GM23248 (cell line): ENCODE measurements at regions not wholly inside any gene's neighbourhood (a gene's known extent, or its start where the extent isn't known, plus 50 kb on each side); places are given as distances from the start of the nearest gene placed in this dataset.
"Not testable (repeated sequence)": the region's sequence is repeated elsewhere in the genome, so short reads cannot be mapped to it uniquely, and the experiment has no call there.

Experiments used
- DNase-seq: peaks from one replicate; pipeline ENCODE4 v3.0.0-alpha.2; 2015
- H2AFZ ChIP-seq: fragments of 200-600 bp; sonication (generic); 2 replicates; pipeline ENCODE4 v1.6.1; 2016; ENCODE audit warnings: antibody characterized with exemption
- H3F3A ChIP-seq: fragments of 200-600 bp; sonication (generic); 2 replicates; pipeline ENCODE4 v1.6.1; 2016; ENCODE audit warnings: mild to moderate bottlenecking, antibody characterized with exemption, mixed run types; ENCODE audit not compliant: insufficient read depth
- H3K27ac ChIP-seq: fragments of 200-600 bp; sonication (generic); 2 replicates; pipeline ENCODE4 v1.5.1; 2016; ENCODE audit warnings: mild to moderate bottlenecking
- H3K27me3 ChIP-seq: fragments of 200-600 bp; sonication (generic); replicated peaks from 2 replicates; pipeline ENCODE4 v1.6.1; 2016; ENCODE audit warnings: mild to moderate bottlenecking; ENCODE audit not compliant: insufficient read depth
- H3K36me3 ChIP-seq: fragments of 200-600 bp; sonication (generic); 2 replicates; pipeline ENCODE4 v1.6.1; 2016; ENCODE audit warnings: low read depth, mild to moderate bottlenecking
- H3K4me1 ChIP-seq: fragments of 200-600 bp; sonication (generic); 2 replicates; pipeline ENCODE4 v1.6.1; 2016; ENCODE audit warnings: mild to moderate bottlenecking; ENCODE audit not compliant: insufficient read depth
- H3K4me2 ChIP-seq: fragments of 200-600 bp; sonication (generic); one replicate; pipeline ENCODE4 v1.6.1; 2016; ENCODE audit warnings: mild to moderate bottlenecking; ENCODE audit not compliant: unreplicated experiment
- H3K4me3 ChIP-seq: fragments of 200-600 bp; sonication (generic); 2 replicates; pipeline ENCODE4 v1.5.1; 2016; ENCODE audit warnings: mild to moderate bottlenecking
- H3K79me2 ChIP-seq: fragments of 200-600 bp; sonication (generic); 2 replicates; pipeline ENCODE4 v1.6.1; 2016; ENCODE audit warnings: mild to moderate bottlenecking; ENCODE audit not compliant: insufficient read depth
- H3K9ac ChIP-seq: fragments of 200-600 bp; sonication (generic); 2 replicates; pipeline ENCODE4 v1.6.1; 2016; ENCODE audit warnings: mild to moderate bottlenecking
- H3K9me2 ChIP-seq: fragments of 200-600 bp; sonication (generic); 2 replicates; pipeline ENCODE4 v1.6.1; 2016; ENCODE audit warnings: mixed run types, mild to moderate bottlenecking, moderate library complexity; ENCODE audit not compliant: insufficient read depth
- H3K9me3 ChIP-seq: fragments of 200-600 bp; sonication (generic); one replicate; pipeline ENCODE4 v1.6.1; 2017; ENCODE audit warnings: low read depth
- H4K20me1 ChIP-seq: fragments of 200-600 bp; sonication (generic); 2 replicates; pipeline ENCODE4 v1.6.0; 2016; ENCODE audit not compliant: insufficient read depth
- EZH2 ChIP-seq: fragments of 200-600 bp; sonication (generic); IDR thresholded peaks from 2 replicates; pipeline ENCODE4 v1.6.1; 2018; ENCODE audit warnings: antibody characterized with exemption, mild to moderate bottlenecking; ENCODE audit not compliant: insufficient read depth, poor library complexity, severe bottlenecking
- EZH2phosphoT487 ChIP-seq: fragments of 200-600 bp; sonication (generic); IDR thresholded peaks from 2 replicates; pipeline ENCODE4 v1.6.1; 2018; ENCODE audit warnings: antibody characterized with exemption, moderate library complexity, mild to moderate bottlenecking, low read depth; ENCODE audit not compliant: insufficient read depth
- WGBS, 2 experiments: methylation state at CpG; one replicate each; pipeline ENCODE4 v1.1.6; 2015 to 2017; ENCODE audit warnings: low lambda C conversion rate in 2 of 2, low coverage in 1 of 2; ENCODE audit errors: missing lambda C conversion rate in 2 of 2; 5-methylcytosine and 5-hydroxymethylcytosine counted together
- in situ Hi-C: fragments of 300-500 bp; cut with MboI; formaldehyde crosslinking; loops from 2 replicates; pipeline ENCODE4 v1.15.0; 2020

DNA sequence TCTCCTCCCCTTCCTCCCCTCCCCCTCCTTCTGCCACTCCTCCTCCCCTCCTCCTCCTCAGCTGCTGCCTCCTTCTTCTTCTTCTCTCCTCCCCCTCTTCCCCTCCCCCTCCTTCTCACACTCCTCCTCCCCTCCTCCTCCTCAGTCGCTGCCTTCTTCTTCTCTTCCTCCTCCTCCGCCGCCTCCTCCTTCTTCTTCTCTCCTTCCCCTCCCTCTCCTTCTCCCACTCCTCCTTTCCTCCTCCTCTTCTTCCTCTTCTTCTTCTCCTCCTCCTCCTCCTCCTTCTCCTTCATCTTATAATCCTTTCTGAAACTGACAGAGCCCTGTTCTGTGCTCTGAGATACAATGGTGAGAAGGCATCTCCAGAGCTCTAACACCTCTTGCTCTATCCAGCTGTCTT, 73.1 kb upstream of the DCD start:
- H3K9ac ChIP-seq: no peak overlapping the region
- H3K36me3 ChIP-seq: no peaks in the 10 kb centered on the region
- H3K9me3 ChIP-seq: no peaks in the 10 kb centered on the region
- no peaks in the 10 kb centered on the region for H3K79me2 ChIP-seq
- H3K27me3 ChIP-seq: peaks cover 14% of the 10 kb centered on the region; the same call in 1 of the 2 replicates
- no peaks in the 10 kb centered on the region for H3K9me2 ChIP-seq
- no peak overlapping the region for H3K4me2 ChIP-seq
- no peaks in the 10 kb centered on the region for H3F3A ChIP-seq
- H2AFZ ChIP-seq: no peak overlapping the region
- H3K27ac ChIP-seq: no peak overlapping the region
- TF ChIP-seq EZH2 (no peak), EZH2phosphoT487 (no peak)
- no peak for DNase-seq
- WGBS, 2 experiments: 46 to 58% methylated on average over 2 to 3 of the region's 3 CpGs
- in situ Hi-C loops: no loop called here
- H3K4me3 ChIP-seq: no peak overlapping the region
- H4K20me1 ChIP-seq: no peaks in the 10 kb centered on the region
- H3K4me1 ChIP-seq: no peaks in the 10 kb centered on the region

DNA sequence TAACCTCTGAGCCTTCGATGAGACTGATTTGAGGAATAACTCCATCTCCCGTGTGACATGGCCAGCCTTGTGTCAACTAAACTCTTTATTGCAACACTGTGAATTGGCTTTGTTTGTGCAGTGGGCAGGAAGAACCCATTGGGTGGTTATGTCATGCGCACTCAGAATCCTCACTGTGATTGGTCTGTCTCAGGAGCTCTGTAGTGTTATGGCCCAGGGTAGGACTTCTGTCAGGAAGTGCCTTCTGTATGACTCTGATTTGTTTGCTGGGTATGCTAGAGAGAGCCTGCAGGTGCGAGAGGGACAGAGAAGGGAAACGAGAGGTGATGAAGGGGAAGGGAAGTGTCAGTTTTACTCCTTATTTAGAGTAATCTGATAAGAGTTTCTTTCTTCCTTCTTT, 71.5 kb upstream of the DCD start:
- H3K4me1 ChIP-seq: no peaks in the 10 kb centered on the region
- no peak for DNase-seq
- no peak for TF ChIP-seq EZH2phosphoT487
- no peak for TF ChIP-seq EZH2
- H3K9me3 ChIP-seq: no peaks in the 10 kb centered on the region
- peaks cover 21% of the 10 kb centered on the region; the same call in 1 of the 2 replicates for H3K27me3 ChIP-seq
- no peaks in the 10 kb centered on the region for H3K79me2 ChIP-seq
- H3K4me2 ChIP-seq: no peak overlapping the region
- H3K27ac ChIP-seq: no peak overlapping the region
- no peak overlapping the region for H2AFZ ChIP-seq
- no peak overlapping the region for H3K4me3 ChIP-seq
- no peak overlapping the region for H3K9ac ChIP-seq
- H3F3A ChIP-seq: no peaks in the 10 kb centered on the region
- WGBS, 2 experiments: 28 to 37% methylated on average over 5 of the region's 5 CpGs
- H3K36me3 ChIP-seq: no peaks in the 10 kb centered on the region
- in situ Hi-C loops: no loop called here
- H4K20me1 ChIP-seq: no peaks in the 10 kb centered on the region
- H3K9me2 ChIP-seq: no peaks in the 10 kb centered on the region

DNA sequence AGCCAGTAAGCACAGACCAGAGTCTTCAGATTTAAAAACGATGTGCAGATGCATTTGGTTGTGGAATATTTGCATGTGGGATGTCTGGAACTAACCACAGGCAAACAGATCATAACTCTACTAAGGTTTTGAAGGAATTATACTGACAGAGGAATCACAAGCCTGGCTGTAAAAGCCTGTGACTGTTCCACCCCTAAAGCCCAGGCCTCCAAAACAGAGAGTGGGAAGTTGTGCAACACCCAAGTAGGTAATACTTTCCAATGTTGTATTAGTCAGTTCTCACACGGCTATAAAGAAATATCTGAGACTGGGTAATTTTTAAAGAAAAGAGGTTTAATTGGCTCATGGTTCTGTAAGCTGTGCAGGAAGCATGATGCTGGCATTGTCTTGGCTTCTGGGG, 68.1 kb upstream of the DCD start:
- WGBS, 2 experiments: 0 to 4% methylated on average over 2 of the region's 2 CpGs
- Histone ChIP-seq H3K4me1 (no peaks in the 10 kb centered on the region), H3K4me3 (no peak overlapping the region), H4K20me1 (no peaks in the 10 kb centered on the region), H3K9me3 (no peaks in the 10 kb centered on the region), H3K27me3 (peaks cover 21% of the 10 kb centered on the region), H3K9ac (no peak overlapping the region), H3K79me2 (no peaks in the 10 kb centered on the region), H3K36me3 (no peaks in the 10 kb centered on the region), H3K9me2 (no peaks in the 10 kb centered on the region), H3K27ac (no peak overlapping the region), H2AFZ (no peak overlapping the region), H3K4me2 (no peak overlapping the region), H3F3A (no peaks in the 10 kb centered on the region)
- peak; percentile 13 for DNase-seq
- TF ChIP-seq EZH2phosphoT487 (no peak), EZH2 (no peak)
- in situ Hi-C loops: no loop called here

DNA sequence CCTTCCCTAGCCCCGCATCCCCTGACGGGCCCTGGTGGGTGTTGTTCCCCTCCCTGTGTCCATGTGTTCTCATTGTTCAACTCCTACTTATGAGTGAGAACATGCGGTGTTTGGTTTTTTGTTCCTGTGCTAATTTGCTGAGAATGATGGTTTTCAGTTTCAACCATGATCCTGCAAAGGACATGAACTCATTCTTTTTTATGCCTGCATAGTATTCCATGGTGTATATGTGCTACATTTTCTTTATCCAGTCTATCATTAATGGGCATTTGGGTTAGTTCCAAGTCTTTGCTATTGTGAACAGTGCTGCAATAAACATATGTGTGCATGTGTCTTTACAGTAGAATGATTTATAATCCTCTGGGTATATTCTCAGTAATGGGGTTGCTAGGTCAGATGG, 65.7 kb upstream of the DCD start:
- H3K9me3 ChIP-seq, DNase-seq, H4K20me1 ChIP-seq, H3K36me3 ChIP-seq, H3K4me3 ChIP-seq, H3K4me2 ChIP-seq, H3K9me2 ChIP-seq, in situ Hi-C loops, H3F3A ChIP-seq, H3K4me1 ChIP-seq, H3K79me2 ChIP-seq, H3K9ac ChIP-seq, H3K27ac ChIP-seq, H2AFZ ChIP-seq: not testable (repeated sequence)
- WGBS, 2 experiments: 51 to 56% methylated on average over 3 of the region's 3 CpGs
- H3K27me3 ChIP-seq: peaks cover 18% of the 10 kb centered on the region

DNA sequence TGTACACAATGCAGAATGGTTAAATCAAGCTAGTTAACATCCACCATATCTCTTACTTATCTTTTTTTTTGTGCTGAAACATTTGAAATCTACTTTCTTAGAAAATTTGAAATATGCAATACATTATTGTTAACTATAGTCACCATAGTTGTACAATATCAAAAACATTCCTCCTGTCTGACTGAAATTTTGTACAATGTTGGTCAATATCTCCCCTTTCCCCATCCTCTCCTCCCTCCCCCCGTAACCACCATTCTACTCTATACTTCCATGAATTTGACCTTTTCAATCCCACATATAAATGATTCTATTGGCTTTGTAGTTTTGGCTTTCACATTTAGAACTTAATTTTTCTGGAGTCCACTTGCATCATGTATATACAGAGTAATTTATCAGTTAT, 63.5 kb upstream of the DCD start:
- Histone ChIP-seq H3K9ac (no peak overlapping the region), H3K4me2 (no peak overlapping the region), H3K4me3 (no peak overlapping the region), H3K36me3 (no peaks in the 10 kb centered on the region), H3F3A (no peaks in the 10 kb centered on the region), H3K79me2 (no peaks in the 10 kb centered on the region), H3K9me3 (no peaks in the 10 kb centered on the region), H3K27me3 (peaks cover 17% of the 10 kb centered on the region), H2AFZ (no peak overlapping the region), H4K20me1 (no peaks in the 10 kb centered on the region), H3K27ac (no peak overlapping the region), H3K9me2 (no peaks in the 10 kb centered on the region), H3K4me1 (no peaks in the 10 kb centered on the region)
- DNase-seq: no peak
- no peak for TF ChIP-seq EZH2phosphoT487
- TF ChIP-seq EZH2: no peak
- in situ Hi-C loops: no loop called here
- WGBS, 2 experiments: 5 to 32% methylated on average over 1 of the region's 1 CpG
